Right kidney (tissue), 1 donor: ENCODE measurements at regions not wholly inside any gene's neighbourhood (a gene's known extent, or its start where the extent isn't known, plus 50 kb on each side); places are given as distances from the start of the nearest gene placed in this dataset.

Experiments used
- DNase-seq: peaks from one replicate; pipeline ENCODE4 v3.0.0-alpha.2; 2016

DNA sequence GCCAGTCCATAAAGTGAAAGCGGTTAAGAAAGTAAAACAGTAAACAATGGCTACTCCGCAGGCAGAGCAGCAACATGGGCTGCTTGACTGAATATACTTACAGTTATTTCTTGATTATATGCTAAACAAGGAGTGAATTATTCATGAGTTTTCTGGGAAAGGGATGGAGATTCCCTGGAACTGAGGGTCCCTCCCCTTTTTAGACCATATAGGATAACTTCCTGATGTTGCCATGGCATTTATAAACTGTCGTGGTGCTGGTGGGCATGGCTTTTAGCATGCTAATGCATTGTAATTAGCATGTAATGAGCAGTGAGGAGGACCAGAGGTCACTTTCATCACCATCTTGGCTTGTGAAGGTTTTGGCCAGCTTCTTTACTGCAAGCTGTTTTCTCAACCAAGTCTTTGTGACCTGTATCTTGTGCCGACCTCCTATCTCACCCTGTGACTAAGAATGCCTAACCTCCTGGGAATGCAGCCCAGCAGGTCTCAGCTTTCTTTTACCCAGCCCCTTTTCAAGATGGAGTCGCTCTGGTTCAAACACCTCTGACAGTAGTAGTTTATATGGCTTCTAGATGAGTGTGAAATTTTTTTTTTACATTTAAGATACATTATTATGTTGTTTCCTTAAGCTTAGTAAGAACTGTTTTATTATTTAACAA, 514.8 kb upstream of the TENM3 start:
- no peak for DNase-seq

DNA sequence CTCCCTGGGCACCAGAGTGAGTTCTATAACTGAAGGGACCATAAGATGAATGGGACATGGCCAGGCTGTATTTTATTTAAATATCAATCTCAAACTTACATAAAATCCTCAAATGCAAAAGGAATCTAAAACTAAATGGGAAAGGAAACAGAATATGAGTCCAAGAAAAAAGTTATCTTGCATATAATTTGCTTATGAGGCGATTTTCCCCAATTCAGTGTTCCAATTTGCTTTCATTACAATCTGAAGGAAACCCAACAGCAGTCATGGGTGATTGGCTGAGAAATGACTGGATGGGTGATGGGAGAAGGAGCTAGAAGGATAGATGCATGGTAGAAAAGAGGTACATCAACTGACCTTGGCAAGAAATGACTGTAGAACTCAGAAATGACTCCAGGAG, 511.3 kb upstream of the TENM3 start:
- DNase-seq, result no peak

DNA sequence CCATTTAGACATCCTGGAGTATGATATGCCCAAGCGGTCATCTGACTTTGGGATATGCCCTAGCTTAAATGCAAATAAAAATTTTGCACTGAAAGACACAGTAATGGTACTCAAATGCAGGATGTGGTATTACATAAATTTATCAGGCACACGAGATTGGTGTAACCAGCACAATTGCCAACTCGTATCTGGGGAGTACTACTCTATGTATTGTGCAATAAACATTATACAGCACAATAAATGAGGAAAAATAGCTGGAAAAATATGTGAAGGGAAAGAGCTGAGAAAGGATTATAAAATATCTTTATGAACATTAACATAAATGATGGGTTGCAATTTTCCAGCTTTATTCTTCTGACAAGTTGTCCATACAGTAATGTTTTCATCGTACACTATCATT, 505.5 kb upstream of the TENM3 start:
- no peak for DNase-seq

DNA sequence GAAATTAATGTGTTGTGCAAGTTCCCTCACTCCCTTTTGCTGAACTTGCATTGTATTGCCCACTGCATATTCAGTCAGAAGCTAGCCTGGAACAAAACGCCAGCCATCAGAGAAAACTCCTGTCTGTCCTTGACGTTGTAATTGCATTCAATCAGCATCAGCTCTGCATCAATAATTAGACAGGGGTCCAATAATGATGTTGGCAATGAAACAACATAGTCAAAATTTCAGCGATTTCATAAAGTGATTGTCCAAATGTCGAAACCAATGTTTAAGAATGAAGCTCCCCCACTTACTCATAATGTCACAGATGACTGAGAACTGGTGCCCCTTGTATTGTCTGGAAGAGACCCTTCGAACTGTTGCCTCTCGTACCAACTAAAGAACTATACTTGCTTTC, 504.2 kb upstream of the TENM3 start:
- no peak for DNase-seq

DNA sequence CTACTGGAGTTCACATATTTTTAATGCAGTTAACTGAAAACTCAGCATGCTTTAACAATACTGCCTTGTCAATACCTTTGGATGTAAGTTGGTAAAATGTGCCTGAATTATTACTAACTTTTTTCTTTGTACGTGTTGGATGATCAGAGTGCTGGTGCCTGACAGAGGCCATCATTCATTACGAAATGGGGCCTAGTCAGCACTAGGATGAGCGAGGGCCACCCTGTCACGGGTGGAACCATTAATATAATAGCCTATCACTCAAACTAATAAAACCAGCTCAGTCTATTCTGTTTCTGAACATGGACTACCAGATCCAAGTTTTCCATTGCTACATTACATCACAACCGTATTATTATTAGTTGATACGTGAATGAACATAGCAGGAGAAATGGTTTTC, 501.7 kb upstream of the TENM3 start:
- no peak for DNase-seq

DNA sequence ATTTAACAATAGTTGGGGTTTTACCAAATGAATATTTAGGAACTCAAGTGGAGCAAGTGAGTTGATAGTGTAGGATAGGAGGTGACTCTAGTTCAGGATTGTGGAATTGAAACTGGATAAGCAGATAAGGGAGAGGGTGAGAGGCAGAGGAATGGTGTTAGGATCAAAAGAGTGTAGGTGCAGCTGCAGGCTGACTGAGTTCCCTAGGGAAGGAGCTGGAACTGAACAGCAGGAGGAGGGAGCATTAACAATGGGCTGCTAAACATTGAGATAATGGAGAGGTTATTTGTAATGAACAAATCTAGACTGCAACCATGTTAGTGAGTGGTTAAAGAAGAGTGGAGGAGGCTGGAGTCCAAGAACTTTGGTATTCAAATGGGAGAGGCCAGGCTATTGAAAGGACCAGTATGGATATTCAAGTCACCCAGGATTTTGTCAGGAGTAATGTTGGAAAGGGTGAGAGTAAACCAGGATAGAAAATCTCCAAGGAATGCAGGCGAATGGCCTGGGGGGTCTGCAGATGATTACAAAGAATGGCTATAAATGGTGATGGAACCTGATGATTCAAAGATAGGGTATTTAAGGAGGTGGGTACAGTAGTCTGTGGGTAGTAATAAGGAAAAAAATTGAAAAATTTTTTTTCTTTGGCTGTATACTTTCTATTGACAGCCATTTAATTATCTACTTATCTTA, 497.1 kb upstream of the TENM3 start:
- DNase-seq, result no peak

DNA sequence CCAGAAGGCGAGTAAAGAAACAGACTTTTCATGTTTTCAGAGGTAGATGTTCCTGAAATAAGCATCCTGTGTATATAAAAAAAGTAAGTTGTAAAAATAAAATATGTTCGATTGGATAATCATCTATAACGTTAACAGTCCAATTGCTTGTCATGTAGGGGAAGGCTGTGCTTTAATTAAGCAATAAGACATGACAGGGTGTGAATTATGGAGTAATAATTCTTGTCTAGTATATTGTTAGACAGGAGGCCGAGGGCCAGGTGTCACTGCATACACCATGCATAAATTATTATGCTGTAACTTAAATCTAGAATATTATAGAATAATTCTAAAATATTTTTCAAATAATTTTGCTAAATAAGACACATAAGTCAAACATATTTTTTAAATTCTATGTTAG, 494.6 kb upstream of the TENM3 start:
- DNase-seq, result no peak

DNA sequence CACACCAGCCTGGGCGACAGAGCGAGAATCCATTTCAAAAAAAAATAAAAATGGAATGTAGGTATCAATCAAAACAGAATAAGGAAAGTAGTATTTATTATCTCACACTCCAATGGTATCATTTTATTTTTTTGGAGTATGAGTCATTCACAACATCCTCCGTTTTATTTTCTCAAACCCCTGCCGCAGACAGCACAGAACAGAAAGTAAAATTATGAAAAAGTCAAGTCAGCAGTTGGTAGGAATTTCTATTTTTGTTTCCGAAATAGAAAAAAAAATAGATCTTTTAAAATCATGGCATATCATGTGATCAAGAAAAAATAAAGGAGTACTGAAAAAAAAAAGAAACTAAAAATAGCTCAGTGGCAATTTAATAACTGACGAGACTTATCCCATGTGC, 490.7 kb upstream of the TENM3 start:
- no peak for DNase-seq

DNA sequence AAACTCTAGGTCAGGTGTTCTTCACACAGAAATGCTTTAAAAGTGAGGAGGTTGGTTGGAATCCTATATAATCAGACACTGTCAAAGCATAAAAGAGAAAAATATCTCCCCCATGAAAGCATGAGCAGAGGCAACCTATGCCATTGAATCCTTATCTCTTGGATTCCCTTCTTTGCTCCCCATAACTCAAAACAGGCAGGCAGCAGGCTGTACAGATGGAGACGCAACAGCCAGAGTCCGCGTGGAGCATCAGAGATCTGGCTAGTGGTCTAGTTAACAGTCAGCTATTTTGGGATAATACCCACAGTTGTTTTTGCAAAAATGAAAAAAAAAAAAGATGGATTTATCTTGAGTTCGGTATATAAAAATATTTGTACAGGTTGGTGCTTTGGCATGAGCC, 490.0 kb upstream of the TENM3 start:
- DNase-seq, result no peak

DNA sequence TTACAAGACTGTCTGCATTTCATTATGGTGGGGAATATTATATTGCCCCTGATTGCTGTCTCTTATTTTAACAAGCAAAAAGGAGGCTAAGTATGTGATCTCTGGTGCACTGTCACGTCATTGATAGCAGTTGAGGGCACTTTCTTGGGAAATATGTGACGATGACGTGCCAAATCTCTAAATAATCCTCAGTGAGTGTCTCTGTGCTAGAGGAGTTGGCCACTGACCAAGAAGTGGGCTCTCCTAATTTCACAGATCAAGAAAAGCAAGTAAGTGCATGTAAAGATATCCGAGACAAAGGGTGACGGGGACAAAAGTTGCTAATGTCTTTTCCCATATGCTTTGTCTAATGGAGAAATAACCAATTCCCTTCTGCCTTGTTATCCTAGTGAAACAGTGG, 487.4 kb upstream of the TENM3 start:
- no peak for DNase-seq

DNA sequence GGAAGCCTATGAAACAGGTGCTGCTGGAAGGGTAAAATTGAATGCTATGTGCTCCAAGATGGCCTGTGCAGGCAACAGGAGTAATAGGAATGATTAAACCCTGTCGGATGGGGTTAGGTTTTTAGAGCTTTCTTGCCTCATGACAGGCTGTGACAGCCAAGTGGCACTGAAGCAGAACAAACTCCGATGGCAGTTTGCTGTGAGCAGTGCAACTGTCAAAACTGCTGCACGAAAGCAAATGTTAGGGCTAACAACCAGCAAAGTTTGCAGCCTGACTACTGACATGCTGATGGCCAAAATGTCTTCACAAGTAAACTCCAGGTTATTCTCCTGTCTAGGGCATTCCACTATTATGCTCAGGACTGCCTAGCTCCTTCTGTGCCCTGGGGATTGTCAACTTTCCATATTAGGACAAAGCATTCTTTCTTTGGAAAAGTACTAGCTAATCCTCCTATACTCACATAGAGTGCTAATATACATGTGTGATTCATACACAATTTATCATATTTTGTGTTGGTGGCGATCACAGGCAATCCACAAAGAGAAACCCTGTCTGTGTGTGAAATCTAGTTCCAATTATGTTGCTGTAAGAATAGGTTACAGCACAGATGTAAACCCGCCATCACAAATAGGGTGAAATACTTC, 486.6 kb upstream of the TENM3 start:
- DNase-seq, result no peak

DNA sequence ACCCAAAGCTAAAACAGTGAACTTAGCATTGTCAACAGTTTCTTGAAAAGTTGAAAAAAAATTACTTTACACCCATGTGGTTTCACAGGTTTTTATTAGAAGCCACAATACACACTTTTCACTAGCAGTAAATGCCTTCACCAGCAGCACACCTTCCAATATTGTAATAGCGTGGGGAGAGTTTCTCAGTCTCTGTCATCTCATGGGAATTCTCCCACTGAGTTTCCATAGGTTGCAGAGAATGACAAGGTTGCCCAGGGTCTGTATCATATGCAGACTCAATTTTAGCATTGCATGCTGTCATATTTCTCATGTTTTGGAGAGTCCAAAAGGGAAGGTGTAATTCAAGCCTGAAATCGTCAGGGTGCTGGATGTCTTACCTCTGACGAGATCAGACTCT, 486.1 kb upstream of the TENM3 start:
- no peak for DNase-seq

DNA sequence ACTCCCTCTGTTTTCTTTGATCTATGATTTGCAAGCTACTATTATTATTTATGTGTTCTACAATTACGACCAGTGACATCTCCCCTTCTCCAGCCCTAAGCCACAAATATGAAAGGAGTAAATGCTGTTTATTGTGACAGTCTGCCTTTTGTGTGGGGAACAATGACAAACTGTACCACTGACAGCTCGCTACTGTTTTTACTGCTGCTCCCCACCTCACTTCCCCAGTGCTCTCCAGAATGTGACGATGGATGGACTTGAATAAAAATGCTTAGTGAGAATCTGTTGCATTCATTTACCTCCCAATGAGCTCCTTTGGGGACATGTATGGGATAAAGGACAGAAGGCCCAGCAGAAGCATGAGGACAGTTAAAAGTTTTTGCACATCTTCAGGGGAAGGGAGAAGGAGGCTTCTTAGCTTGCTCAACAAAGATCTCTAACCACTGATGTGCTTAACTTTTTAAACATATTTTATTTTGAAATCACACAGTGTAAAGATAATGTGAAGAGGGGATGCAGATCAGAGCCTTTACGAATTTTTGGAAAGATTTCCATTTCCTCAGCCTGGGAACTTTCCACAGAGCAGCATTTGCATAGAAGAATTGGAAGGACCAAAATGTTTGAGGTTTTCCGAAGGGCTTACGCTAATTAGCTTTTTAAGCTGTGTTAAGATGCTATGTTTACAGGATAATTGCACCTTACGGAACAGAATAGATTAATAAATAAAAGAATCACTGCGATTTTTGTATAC, 485.1 kb upstream of the TENM3 start:
- no peak for DNase-seq

DNA sequence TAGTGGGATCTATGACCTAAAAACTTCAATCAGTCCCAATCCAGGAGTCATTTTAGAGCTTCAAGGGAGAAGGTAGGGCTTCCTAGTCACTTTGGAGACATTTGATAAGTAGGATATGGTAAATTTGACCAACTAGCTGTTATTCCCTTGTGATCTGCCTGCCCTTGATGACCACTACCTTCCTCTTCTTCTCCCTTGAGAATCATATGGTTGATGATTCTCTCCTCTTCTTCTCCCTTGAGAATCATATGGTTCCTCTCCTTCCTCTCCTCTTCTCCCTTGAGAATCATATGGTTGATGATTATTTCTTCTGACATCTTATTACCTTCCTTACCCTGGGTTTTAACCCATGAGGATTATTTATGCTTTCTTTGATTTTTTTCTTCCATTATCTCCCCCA, 482.6 kb upstream of the TENM3 start:
- DNase-seq, result no peak

DNA sequence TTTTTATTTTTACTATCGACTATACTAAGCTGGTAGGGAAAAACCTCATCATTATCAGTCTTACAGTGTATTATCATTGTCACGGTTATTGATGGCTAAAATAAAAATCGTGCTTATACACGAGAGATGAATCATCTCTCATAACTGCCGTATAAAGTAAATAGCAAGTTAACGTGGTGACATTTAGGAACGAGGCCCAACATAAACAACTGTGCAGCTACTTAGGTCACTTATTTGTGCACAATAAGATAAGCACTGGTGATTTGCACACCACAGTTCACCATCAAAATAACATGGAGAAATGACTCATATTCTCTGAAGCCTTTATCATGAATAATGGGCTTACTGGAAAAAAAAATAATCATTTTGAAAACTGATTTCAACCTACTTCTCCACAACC, 482.0 kb upstream of the TENM3 start:
- DNase-seq, result no peak

DNA sequence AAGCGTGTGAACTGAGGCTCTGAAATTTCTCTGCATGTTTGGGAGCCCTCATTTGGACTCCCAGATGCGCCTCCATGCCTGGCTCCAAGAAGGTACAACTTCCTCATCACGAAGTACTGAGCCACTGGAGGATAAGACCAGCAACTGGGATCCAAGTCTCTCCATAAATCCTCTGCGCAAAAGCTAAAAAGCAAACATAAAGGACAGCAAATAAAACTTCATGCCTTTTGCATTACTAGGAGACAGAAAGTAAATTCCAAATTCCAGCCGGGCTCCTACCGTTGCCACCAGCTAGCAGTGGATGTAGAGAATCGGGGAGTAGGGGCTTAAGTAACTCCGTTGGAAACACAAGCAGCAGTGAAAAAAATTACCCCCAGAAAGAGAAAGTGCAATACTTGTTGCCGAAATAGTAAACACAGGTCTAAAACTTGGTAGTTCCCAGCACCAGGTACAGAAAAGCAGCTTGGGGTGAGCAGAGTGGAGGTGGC, 477.1 kb upstream of the TENM3 start:
- DNase-seq, result no peak

DNA sequence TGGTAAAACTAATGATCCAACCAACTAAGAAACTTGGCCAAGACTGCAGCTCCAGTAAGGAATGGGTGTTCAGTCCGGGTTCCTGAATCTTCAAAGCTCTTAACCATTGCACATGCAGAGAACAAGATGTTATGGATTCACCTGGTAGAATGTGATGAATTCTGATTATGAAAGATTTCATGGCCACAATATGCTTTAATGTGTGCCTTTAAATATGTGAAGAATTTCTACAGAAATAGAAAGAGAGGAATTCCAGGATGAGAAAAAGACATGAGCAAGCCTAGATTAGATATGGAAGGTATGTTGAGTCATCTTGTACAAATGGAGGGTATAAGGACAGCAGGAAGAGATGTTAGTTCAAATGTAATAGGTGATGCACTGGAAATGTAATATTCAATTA, 472.2 kb upstream of the TENM3 start:
- DNase-seq, result no peak

DNA sequence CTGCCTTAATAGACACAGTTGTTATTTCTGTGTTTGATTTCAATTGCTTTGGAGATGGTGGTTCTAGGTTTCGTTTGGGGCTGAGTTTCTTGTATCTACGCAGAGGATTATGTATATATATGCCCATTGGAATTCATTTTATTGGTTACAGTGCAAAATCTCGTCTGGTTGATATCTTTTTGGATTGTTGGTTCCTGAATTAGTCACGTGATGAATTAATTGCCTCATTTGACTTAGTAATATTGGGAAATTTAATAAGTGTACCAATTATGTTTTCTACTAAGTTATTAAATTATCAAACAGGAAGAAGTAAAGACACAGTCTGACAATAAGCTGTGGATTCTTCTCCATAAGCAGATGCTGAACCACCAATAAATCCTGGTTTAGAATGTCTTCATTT, 467.9 kb upstream of the TENM3 start:
- DNase-seq, result no peak

DNA sequence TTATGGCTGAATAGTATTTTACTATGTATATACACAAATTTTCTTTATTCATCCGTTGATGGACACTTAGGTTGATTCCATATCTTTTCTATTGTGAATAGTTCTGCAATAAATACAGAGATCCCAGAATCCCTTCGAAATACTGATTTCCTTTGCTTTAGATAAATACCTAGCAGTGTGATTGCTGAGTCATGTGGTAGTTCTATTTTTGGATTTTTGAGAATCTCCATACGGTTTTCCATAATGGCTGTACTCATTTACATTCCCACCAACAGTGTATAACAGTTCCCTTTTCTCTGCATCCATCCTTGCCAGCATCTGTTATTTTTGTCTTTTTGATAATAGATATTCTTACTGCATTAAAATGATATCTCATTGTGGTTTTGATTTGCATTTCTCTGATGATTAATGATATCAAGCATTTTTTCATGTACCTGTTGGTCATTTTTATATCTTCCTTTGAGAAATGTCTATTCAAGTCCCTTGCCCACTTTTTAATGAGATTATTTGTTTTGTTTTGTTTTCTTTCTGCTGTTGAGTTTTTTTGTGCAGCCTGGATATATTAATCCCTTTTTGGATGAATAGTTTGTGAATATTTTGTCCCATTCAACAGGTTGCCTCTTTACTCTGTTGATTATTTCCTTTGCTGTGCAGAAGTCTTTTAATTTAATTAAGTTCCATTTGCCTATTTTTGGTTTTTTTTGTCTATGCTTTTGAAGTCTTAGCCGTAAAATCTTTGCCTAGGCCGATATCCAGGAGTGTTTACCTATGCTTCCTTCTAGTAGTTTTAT, 466.7 kb upstream of the TENM3 start:
- no peak for DNase-seq

DNA sequence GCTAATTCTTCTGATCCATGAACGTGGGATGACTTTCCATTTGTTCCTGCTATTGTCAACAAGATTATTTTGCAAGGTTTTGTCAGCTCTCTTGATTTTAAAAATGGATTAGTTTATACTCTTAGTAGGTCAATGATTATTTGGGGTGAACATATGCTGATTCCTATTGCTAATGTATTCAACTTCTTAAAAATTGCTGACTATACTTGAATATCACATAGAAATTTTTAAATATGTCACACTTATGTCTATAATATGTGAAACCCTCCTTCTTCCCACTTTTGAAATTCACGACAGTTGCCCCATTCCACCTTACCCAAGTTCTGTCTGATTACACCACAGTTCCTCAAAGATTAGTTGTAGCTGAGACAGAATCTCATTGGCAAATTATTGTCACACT, 465.7 kb upstream of the TENM3 start:
- no peak for DNase-seq

DNA sequence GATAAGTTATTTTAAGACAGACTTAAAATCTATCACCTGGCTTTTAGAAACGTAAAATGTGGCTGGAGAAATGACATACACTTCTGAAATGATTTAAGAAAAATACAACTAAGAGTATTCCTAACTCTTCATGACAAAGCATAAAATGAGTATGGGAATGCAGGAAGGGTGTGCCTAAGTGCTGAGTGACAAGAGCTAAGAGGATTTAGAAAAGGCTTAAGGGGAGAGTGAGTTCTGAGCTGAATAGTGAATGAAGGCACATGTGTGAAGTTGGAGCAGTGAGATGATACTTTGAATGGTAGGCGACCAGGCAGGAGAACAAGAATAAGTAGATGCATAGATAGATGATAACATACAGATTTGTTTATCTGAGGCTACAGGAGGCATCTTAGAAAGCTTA, 458.3 kb upstream of the TENM3 start:
- DNase-seq, result no peak

DNA sequence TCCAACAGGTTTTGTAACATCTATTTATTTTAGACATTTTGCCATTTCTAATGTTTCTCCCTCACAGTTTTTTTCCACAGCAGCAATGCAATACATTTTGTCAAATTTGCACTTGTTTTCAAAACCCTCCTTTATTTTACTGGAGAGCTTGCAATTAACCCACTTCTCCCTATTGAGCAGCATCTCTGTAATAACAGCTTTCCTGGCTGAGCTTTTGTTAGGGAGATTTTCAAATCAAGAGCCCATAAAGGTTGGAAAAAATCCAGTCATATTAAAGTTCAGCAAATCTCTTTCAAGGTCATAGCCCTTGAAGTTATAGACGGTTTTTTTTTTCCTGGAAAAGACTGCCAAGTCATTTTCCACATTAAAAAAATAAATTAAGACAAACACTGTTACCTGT, 450.6 kb upstream of the TENM3 start:
- no peak for DNase-seq
